RWPE1 (cell line): ENCODE measurements at regions not wholly inside any gene's neighbourhood (a gene's known extent, or its start where the extent isn't known, plus 50 kb on each side); places are given as distances from the start of the nearest gene placed in this dataset.

Experiments used
- CTCF ChIA-PET: fragments of 350-600 bp; sonication (Branson Sonifier 250); formaldehyde crosslinking; extraction: SDS; loops from one replicate; lab custom pipeline; 2021; lab: Yijun Ruan, JAX
- POLR2A ChIA-PET: fragments of 400-600 bp; formaldehyde crosslinking; extraction: SDS; loops from one replicate; lab custom pipeline; 2020; ENCODE audit warnings: antibody characterized with exemption; ENCODE audit not compliant: low non-redundant PET; lab: Yijun Ruan, JAX
- DNase-seq: peaks from one replicate; pipeline ENCODE4 v3.0.0; 2012; ENCODE audit warnings: low spot score
- H3K27ac ChIP-seq: fragments of 450-650 bp; 2 replicates; pipeline ENCODE4 v1.5.1; 2017
- TF ChIP-seq, protein P1 (sequence below): fragments of 450-650 bp; conservative IDR thresholded peaks from 2 replicates; pipeline ENCODE4 v1.5.1; 2017; ENCODE audit warnings: low read depth, mild to moderate bottlenecking

DNA sequence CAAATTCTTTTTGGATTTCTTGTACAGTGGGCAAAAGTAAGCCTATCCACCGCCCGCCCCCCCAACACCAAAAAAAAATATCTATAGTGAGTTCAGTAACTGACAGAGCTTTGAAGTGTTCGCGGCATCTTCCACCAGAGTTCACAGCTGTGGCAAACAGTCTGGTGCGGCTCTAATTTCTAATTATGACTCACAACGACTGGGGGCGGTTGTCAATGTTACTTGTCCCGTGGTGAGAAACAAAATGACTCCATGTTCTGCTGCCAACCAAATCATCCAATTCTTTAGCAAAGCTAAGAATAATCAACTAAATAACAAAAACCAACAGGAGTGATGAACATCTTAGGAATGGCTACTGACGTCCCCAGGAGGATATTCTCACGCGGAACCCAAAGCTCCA, 392.5 kb upstream of the SALL3 start:
- ChIA-PET CTCF (interaction anchor here (0.6 kb wide), 1 partner anchor 79 kb away, joined by 4 read pairs; no protein-coding TSS in a partner anchor), POLR2A (no interaction called here)
- peak; percentile 5 for DNase-seq
- H3K27ac ChIP-seq: no peak overlapping the region
- TF ChIP-seq, protein P1, sequence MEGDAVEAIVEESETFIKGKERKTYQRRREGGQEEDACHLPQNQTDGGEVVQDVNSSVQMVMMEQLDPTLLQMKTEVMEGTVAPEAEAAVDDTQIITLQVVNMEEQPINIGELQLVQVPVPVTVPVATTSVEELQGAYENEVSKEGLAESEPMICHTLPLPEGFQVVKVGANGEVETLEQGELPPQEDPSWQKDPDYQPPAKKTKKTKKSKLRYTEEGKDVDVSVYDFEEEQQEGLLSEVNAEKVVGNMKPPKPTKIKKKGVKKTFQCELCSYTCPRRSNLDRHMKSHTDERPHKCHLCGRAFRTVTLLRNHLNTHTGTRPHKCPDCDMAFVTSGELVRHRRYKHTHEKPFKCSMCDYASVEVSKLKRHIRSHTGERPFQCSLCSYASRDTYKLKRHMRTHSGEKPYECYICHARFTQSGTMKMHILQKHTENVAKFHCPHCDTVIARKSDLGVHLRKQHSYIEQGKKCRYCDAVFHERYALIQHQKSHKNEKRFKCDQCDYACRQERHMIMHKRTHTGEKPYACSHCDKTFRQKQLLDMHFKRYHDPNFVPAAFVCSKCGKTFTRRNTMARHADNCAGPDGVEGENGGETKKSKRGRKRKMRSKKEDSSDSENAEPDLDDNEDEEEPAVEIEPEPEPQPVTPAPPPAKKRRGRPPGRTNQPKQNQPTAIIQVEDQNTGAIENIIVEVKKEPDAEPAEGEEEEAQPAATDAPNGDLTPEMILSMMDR: no peak

DNA sequence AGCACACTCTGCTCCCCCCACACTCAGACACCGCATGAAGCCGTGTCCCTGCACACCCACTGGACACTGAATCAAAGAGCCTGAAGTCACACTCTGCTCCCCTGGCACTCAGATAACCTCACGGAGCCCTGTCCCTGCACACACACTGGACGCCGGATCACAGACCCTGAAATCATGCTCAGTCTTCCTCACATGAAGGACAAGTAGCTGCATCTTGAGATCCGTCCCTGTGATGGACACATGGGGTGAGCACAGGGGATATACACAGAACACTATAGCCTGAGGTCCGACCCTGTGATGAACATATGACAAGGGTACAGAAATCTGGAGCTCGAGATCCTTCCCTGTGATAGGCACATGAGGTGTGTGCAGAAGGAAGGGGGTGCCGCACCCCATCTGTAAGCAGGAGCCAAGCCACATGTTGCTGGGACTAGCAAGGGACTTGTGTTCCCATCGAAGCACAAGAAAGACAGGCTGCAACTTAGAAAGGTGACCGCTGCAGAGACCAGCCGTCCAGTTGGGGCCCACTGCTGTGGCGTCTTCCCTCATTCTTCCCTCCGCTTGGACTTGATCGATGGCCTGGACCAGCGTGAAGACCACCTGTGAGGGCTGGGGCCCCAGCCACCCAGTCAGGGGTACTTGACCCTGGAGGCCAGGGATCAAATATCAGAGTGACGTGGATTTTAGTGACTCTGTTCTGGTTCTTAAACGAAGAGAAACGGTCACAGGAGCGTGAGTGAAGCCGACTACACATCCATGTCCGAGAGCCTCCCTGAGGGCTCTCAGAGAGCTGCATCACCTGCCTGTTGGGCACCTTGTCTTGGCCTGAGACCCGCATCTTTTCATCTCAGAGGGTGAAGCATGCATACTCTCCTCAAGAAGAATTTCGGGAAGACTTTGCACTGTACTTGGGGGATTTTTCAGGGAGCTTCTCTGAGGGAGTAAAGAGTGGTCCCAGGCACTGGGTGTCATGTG, 391.7 kb upstream of the SALL3 start:
- no peak overlapping the region for H3K27ac ChIP-seq
- POLR2A ChIA-PET: no interaction called here
- TF ChIP-seq, protein P1: no peak
- CTCF ChIA-PET: interaction anchor here (0.5 to 0.6 kb wide), 2 partner anchors 78 to 287 kb away, joined by 4 to 7 read pairs; no protein-coding TSS in a partner anchor
- no peak for DNase-seq

DNA sequence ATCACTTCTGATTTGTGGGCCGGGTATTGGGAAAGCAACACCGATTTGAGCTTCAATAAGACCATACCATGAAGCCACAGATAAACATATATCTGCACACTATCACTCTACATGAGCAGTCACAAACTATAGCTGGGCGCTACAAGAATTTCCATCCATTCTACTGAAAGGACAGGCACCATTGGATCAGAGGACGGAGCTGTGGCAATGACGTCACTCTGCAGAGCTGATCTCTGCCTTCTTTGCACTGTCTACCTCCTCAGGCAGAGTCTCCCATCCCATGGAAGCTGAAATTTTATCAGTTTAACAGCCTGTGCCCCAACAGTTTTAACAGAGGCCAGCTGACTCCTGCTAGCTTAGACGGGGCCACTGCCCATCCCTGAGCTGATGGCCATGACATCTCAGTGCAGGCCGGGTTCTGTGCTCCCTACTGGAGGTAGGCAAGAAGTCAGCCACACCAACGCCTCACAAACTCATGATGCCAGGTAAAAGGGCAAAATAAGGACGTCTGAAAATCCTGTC, 389.6 kb upstream of the SALL3 start:
- no peak for DNase-seq
- TF ChIP-seq, protein P1: no peak
- CTCF ChIA-PET: interaction anchor here (0.6 kb wide), 1 partner anchor 702 kb away, joined by 3 read pairs; no protein-coding TSS in a partner anchor

DNA sequence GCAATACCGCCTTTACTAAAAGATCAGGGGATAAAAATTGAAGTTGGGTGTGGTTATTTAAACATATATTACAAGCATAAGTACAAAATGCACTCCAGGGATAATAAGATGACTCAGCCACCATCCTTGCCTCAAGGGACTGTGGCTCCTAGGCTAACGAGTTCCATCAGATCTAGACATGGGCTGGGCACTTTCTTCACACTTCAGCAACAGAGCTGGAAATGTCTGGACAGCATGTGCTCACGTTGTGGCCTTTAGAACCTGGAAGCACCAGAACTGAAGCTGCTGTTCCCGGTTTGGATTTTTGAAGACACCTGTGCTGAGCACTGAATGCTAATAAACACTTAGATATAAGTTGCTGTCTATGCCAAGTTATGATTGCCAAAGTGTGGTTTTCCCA, 384.2 kb upstream of the SALL3 start:
- peak overlapping the region; percentile 73 for H3K27ac ChIP-seq
- TF ChIP-seq, protein P1: no peak
- peak; percentile 22 for DNase-seq
- POLR2A ChIA-PET: no interaction called here
- CTCF ChIA-PET: no interaction called here

More for the DNA sequence above, 389.6 kb upstream of the SALL3 start:
- POLR2A ChIA-PET: no interaction called here
- no peak overlapping the region for H3K27ac ChIP-seq

DNA sequence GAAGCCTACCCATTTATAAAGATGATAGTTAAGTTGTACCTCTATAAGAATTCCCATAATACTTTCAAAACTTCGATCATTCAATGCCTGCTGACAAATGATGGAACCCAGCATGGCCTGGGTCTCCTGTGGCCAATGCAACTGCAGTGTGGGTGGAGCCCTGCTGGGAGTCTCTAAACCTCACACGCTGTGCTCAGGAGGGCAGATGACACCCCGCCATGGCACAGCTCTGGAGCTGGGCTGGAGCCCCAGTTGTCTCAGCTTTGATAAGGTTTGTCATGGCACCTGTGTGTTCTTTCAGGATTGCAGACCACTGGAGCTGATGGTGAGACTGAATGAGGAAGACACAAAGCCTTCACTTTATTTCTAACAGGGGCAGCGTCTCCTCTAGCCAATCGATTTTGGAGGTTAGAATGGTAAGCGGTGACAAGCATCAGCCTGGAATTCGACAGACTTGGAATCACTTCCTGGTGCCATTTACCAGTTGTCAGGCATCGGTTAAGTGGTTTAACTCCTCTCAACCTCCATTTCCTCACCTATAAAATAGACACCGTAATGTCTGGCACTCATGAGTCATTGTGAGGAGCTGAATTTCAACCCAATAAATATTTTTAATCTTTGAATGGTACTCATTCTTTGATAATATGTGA, 383.6 kb upstream of the SALL3 start:
- TF ChIP-seq, protein P1: no peak
- CTCF ChIA-PET: no interaction called here
- peak overlapping the region; percentile 73 for H3K27ac ChIP-seq
- DNase-seq: no peak
- POLR2A ChIA-PET: no interaction called here

DNA sequence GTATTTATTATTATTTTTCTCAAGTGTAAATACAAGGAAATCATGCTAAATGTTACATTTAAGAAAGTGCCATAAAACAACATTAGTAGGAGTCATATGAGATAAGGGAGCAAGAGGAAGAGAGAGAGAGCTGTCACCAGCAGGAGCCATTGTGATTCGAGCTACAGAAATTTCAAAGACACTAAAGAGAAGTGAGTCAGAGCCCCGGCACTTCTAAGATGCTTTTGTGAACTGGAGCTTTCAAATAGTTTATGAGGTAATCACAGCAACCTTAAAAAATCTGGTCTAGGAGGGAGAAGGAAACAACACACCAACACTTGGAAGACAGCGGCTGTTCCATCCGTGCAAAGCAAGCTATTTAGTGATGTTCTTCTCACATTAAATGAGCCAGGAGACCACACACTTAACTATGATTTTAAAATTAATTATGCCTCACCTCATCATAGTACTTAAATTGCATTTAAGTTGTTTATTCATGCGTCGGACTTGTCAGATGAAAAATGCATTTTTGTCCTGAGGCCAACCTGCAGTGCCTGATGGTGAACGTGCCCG, 382.7 kb upstream of the SALL3 start:
- DNase-seq: peak; percentile 27
- POLR2A ChIA-PET: no interaction called here
- CTCF ChIA-PET: no interaction called here
- no peak overlapping the region for H3K27ac ChIP-seq
- TF ChIP-seq, protein P1: no peak
